ENCODE measurements at regions not wholly inside any gene's neighbourhood (a gene's known extent, or its start where the extent isn't known, plus 50 kb on each side); places are given as distances from the start of the nearest gene placed in this dataset.

GRCh38 chr9:89882930-89883361 is 278.1 kb downstream of the GADD45G start:
- Histone ChIP-seq H3K9ac (ENCODE audit: low read depth, low read length) (no peak overlapping the region), H3K9me3 (ENCODE audit: control insufficient read depth, insufficient read depth, low read length) (no peaks in the 10 kb centered on the region), H3K4me1 (ENCODE audit: insufficient read depth, low read length) (no peaks in the 10 kb centered on the region), H3K36me3 (ENCODE audit: insufficient read depth, low read length) (no peaks in the 10 kb centered on the region)

GRCh38 chr9:89883401-89884341 is 278.9 kb downstream of the GADD45G start:
- Histone ChIP-seq H3K9ac (ENCODE audit: low read depth, low read length) (no peak overlapping the region), H3K4me1 (ENCODE audit: insufficient read depth, low read length) (no peaks in the 10 kb centered on the region), H3K36me3 (ENCODE audit: insufficient read depth, low read length) (no peaks in the 10 kb centered on the region), H3K9me3 (ENCODE audit: control insufficient read depth, insufficient read depth, low read length) (no peaks in the 10 kb centered on the region)

- H3K9ac ChIP-seq (ENCODE audit: low read depth, low read length): no peak overlapping the region
- no peaks in the 10 kb centered on the region for H3K9me3 ChIP-seq (ENCODE audit: control insufficient read depth, insufficient read depth, low read length)
- H3K36me3 ChIP-seq (ENCODE audit: insufficient read depth, low read length): no peaks in the 10 kb centered on the region
- H3K4me1 ChIP-seq (ENCODE audit: insufficient read depth, low read length): no peaks in the 10 kb centered on the region
Observed at GRCh38 chr9:89884356-89885083, 279.7 kb downstream of the GADD45G start.

GRCh38 chr9:89885156-89885555 is 280.3 kb downstream of the GADD45G start:
- Histone ChIP-seq H3K36me3 (ENCODE audit: insufficient read depth, low read length) (no peaks in the 10 kb centered on the region), H3K9me3 (ENCODE audit: control insufficient read depth, insufficient read depth, low read length) (no peaks in the 10 kb centered on the region), H3K9ac (ENCODE audit: low read depth, low read length) (no peak overlapping the region), H3K4me1 (ENCODE audit: insufficient read depth, low read length) (no peaks in the 10 kb centered on the region)

- Histone ChIP-seq H3K9ac (ENCODE audit: low read depth, low read length) (no peak overlapping the region), H3K36me3 (ENCODE audit: insufficient read depth, low read length) (no peaks in the 10 kb centered on the region), H3K9me3 (ENCODE audit: control insufficient read depth, insufficient read depth, low read length) (no peaks in the 10 kb centered on the region), H3K4me1 (ENCODE audit: insufficient read depth, low read length) (no peaks in the 10 kb centered on the region)
Observed at GRCh38 chr9:89886281-89886700, 281.5 kb downstream of the GADD45G start.

GRCh38 chr9:89887286-89887685 is 282.5 kb downstream of the GADD45G start:
- Histone ChIP-seq H3K36me3 (ENCODE audit: insufficient read depth, low read length) (no peaks in the 10 kb centered on the region), H3K9ac (ENCODE audit: low read depth, low read length) (no peak overlapping the region), H3K4me1 (ENCODE audit: insufficient read depth, low read length) (no peaks in the 10 kb centered on the region), H3K9me3 (ENCODE audit: control insufficient read depth, insufficient read depth, low read length) (no peaks in the 10 kb centered on the region)

GRCh38 chr9:89888233-89888632 is 283.4 kb downstream of the GADD45G start:
- H3K9me3 ChIP-seq (ENCODE audit: control insufficient read depth, insufficient read depth, low read length): no peaks in the 10 kb centered on the region

GRCh38 chr9:89888677-89889076 is 283.9 kb downstream of the GADD45G start:
- Histone ChIP-seq H3K9me3 (ENCODE audit: control insufficient read depth, insufficient read depth, low read length) (no peaks in the 10 kb centered on the region), H3K4me1 (ENCODE audit: insufficient read depth, low read length) (no peaks in the 10 kb centered on the region), H3K9ac (ENCODE audit: low read depth, low read length) (no peak overlapping the region), H3K36me3 (ENCODE audit: insufficient read depth, low read length) (no peaks in the 10 kb centered on the region)

More at GRCh38 chr9:89888233-89888632, 283.4 kb downstream of the GADD45G start:
- Histone ChIP-seq H3K4me1 (ENCODE audit: insufficient read depth, low read length) (no peaks in the 10 kb centered on the region), H3K9ac (ENCODE audit: low read depth, low read length) (no peak overlapping the region), H3K36me3 (ENCODE audit: insufficient read depth, low read length) (no peaks in the 10 kb centered on the region)

GRCh38 chr9:89889865-89890264 is 285.1 kb downstream of the GADD45G start:
- Histone ChIP-seq H3K9ac (ENCODE audit: low read depth, low read length) (no peak overlapping the region), H3K4me1 (ENCODE audit: insufficient read depth, low read length) (no peaks in the 10 kb centered on the region), H3K9me3 (ENCODE audit: control insufficient read depth, insufficient read depth, low read length) (no peaks in the 10 kb centered on the region), H3K36me3 (ENCODE audit: insufficient read depth, low read length) (no peaks in the 10 kb centered on the region)

GRCh38 chr9:89890326-89890980 is 285.6 kb downstream of the GADD45G start:
- H3K36me3 ChIP-seq (ENCODE audit: insufficient read depth, low read length): no peaks in the 10 kb centered on the region

GRCh38 chr9:89891221-89891590 is 286.4 kb downstream of the GADD45G start:
- H3K9ac ChIP-seq (ENCODE audit: low read depth, low read length): no peak overlapping the region
- no peaks in the 10 kb centered on the region for H3K4me1 ChIP-seq (ENCODE audit: insufficient read depth, low read length)
- no peaks in the 10 kb centered on the region for H3K36me3 ChIP-seq (ENCODE audit: insufficient read depth, low read length)
- H3K9me3 ChIP-seq (ENCODE audit: control insufficient read depth, insufficient read depth, low read length): no peaks in the 10 kb centered on the region

More at GRCh38 chr9:89890326-89890980, 285.6 kb downstream of the GADD45G start:
- no peaks in the 10 kb centered on the region for H3K9me3 ChIP-seq (ENCODE audit: control insufficient read depth, insufficient read depth, low read length)
- no peak overlapping the region for H3K9ac ChIP-seq (ENCODE audit: low read depth, low read length)
- H3K4me1 ChIP-seq (ENCODE audit: insufficient read depth, low read length): no peaks in the 10 kb centered on the region

GRCh38 chr9:89891591-89892304 is 286.9 kb downstream of the GADD45G start:
- Histone ChIP-seq H3K9ac (ENCODE audit: low read depth, low read length) (no peak overlapping the region), H3K9me3 (ENCODE audit: control insufficient read depth, insufficient read depth, low read length) (no peaks in the 10 kb centered on the region), H3K36me3 (ENCODE audit: insufficient read depth, low read length) (no peaks in the 10 kb centered on the region), H3K4me1 (ENCODE audit: insufficient read depth, low read length) (no peaks in the 10 kb centered on the region)

GRCh38 chr9:89892920-89893319 is 288.1 kb downstream of the GADD45G start:
- H3K9ac ChIP-seq (ENCODE audit: low read depth, low read length): no peak overlapping the region
- H3K36me3 ChIP-seq (ENCODE audit: insufficient read depth, low read length): no peaks in the 10 kb centered on the region
- H3K9me3 ChIP-seq (ENCODE audit: control insufficient read depth, insufficient read depth, low read length): no peaks in the 10 kb centered on the region
- no peaks in the 10 kb centered on the region for H3K4me1 ChIP-seq (ENCODE audit: insufficient read depth, low read length)

GRCh38 chr9:89893886-89894285 is 289.1 kb downstream of the GADD45G start:
- Histone ChIP-seq H3K36me3 (ENCODE audit: insufficient read depth, low read length) (no peaks in the 10 kb centered on the region), H3K9ac (ENCODE audit: low read depth, low read length) (no peak overlapping the region), H3K4me1 (ENCODE audit: insufficient read depth, low read length) (no peaks in the 10 kb centered on the region), H3K9me3 (ENCODE audit: control insufficient read depth, insufficient read depth, low read length) (no peaks in the 10 kb centered on the region)

Measured in ES-I3 (cell line).